ENCODE measurements at regions not wholly inside any gene's neighbourhood (a gene's known extent, or its start where the extent isn't known, plus 50 kb on each side); places are given as distances from the start of the nearest gene placed in this dataset.

GRCh38 chr16:72481419-72481818, 309.5 kb upstream of the PMFBP1 start:
- no peak for TF ChIP-seq POLR2A (IDR thresholded peaks at IDR 0.05)
- TF ChIP-seq CTCF (IDR thresholded peaks at IDR 0.05), result no peak
- no peak for TF ChIP-seq POLR2AphosphoS5 (IDR thresholded peaks at IDR 0.05; ENCODE audit: insufficient read depth in 1 of 2, low read depth in 1 of 2)

All from vagina (tissue), 2 donors.